ENCODE measurements at regions not wholly inside any gene's neighbourhood (a gene's known extent, or its start where the extent isn't known, plus 50 kb on each side); places are given as distances from the start of the nearest gene placed in this dataset.
A peak's percentile ranks its signal among the peaks of the same experiment; 100 is the strongest.

GRCh38 chr11:31964181-31964580, 126.7 kb upstream of the RCN1 start:
- intact Hi-C loops (cut with micrococcal nuclease) = no loop called here
- H3K36me3 Mint-ChIP-seq = no peaks in the 10 kb centered on the region
- Histone ChIP-seq H3K9me3 (ENCODE audit: control insufficient read depth in 2 of 3, low read length in 3 of 3) (no peaks in the 10 kb centered on the region), H3K4me3 (ENCODE audit: low read length) (no peak overlapping the region), H3K4me1 (ENCODE audit: control insufficient read depth in 2 of 2, insufficient read depth in 2 of 2, low read length in 2 of 2) (no peaks in the 10 kb centered on the region), H3K27me3 (ENCODE audit: control insufficient read depth in 2 of 2, insufficient read depth in 2 of 2, low read length in 2 of 2) (no peaks in the 10 kb centered on the region), H3K27ac (ENCODE audit: low read depth, low read length) (no peak overlapping the region), H3K36me3 (ENCODE audit: control insufficient read depth in 2 of 3, insufficient read depth in 3 of 3, low read length in 3 of 3) (no peaks in the 10 kb centered on the region)
- no peak overlapping the region for H3K4me3 Mint-ChIP-seq
- CTCF ChIA-PET = no interaction called here
- DNase-seq (no peak), ATAC-seq (no peak)
- peaks cover 0 to 25% (median 1%) of the 10 kb centered on the region in 5 donors for H3K27me3 Mint-ChIP-seq
- H3K9me3 Mint-ChIP-seq = peaks cover 0 to 2% (median 0%) of the 10 kb centered on the region in 11 donors
- POLR2A ChIA-PET = no interaction called here
- no peaks in the 10 kb centered on the region for H3K4me1 Mint-ChIP-seq
- no peak overlapping the region for H3K27ac Mint-ChIP-seq

- no peak overlapping the region for H3K4me3 ChIP-seq (ENCODE audit: low read length)
Observed at GRCh38 chr11:31960126-31960525, 130.7 kb upstream of the RCN1 start.

GRCh38 chr11:31959716-31960115, 131.2 kb upstream of the RCN1 start:
- Mint-ChIP-seq H3K36me3 (no peaks in the 10 kb centered on the region), H3K4me3 (no peak overlapping the region), H3K4me1 (peaks cover 0 to 7% (median 0%) of the 10 kb centered on the region in 7 donors), H3K27ac (no peak overlapping the region), H3K9me3 (no peaks in the 10 kb centered on the region), H3K27me3 (peaks cover 0 to 2% (median 0%) of the 10 kb centered on the region in 5 donors)
- H3K27me3 ChIP-seq (ENCODE audit: control insufficient read depth in 2 of 2, insufficient read depth in 2 of 2, low read length in 2 of 2) = no peaks in the 10 kb centered on the region
- POLR2A ChIA-PET = no interaction called here
- DNase-seq = no peak
- H3K36me3 ChIP-seq (ENCODE audit: control insufficient read depth in 2 of 3, insufficient read depth in 3 of 3, low read length in 3 of 3) = no peaks in the 10 kb centered on the region
- no peaks in the 10 kb centered on the region for H3K4me1 ChIP-seq (ENCODE audit: control insufficient read depth in 2 of 2, insufficient read depth in 2 of 2, low read length in 2 of 2)
- no peak overlapping the region for H3K4me3 ChIP-seq (ENCODE audit: low read length)
- H3K9me3 ChIP-seq (ENCODE audit: control insufficient read depth in 2 of 3, low read length in 3 of 3) = no peaks in the 10 kb centered on the region
- CTCF ChIA-PET = no interaction called here
- no peak for ATAC-seq
- no peak overlapping the region for H3K27ac ChIP-seq (ENCODE audit: low read depth, low read length)
- intact Hi-C loops (cut with micrococcal nuclease) = loop anchor here (2.0 to 5.0 kb wide), 6 partner anchors 127 to 1612 kb away; no protein-coding TSS in a partner anchor

More at GRCh38 chr11:31960126-31960525, 130.7 kb upstream of the RCN1 start:
- Mint-ChIP-seq H3K36me3 (no peaks in the 10 kb centered on the region), H3K4me3 (no peak overlapping the region), H3K9me3 (no peaks in the 10 kb centered on the region), H3K27me3 (no peaks in the 10 kb centered on the region), H3K27ac (no peak overlapping the region), H3K4me1 (peaks cover 0 to 7% (median 0%) of the 10 kb centered on the region in 7 donors)
- ChIA-PET CTCF (no interaction called here), POLR2A (no interaction called here)
- H3K4me1 ChIP-seq (ENCODE audit: control insufficient read depth in 2 of 2, insufficient read depth in 2 of 2, low read length in 2 of 2) = no peaks in the 10 kb centered on the region
- no peaks in the 10 kb centered on the region for H3K36me3 ChIP-seq (ENCODE audit: control insufficient read depth in 2 of 3, insufficient read depth in 3 of 3, low read length in 3 of 3)
- intact Hi-C loops (cut with micrococcal nuclease) = no loop called here
- DNase-seq = no peak
- H3K27me3 ChIP-seq (ENCODE audit: control insufficient read depth in 2 of 2, insufficient read depth in 2 of 2, low read length in 2 of 2) = no peaks in the 10 kb centered on the region
- ATAC-seq = no peak
- H3K27ac ChIP-seq (ENCODE audit: low read depth, low read length) = no peak overlapping the region
- H3K9me3 ChIP-seq (ENCODE audit: control insufficient read depth in 2 of 3, low read length in 3 of 3) = no peaks in the 10 kb centered on the region

- peak in 8 of 9 donors; percentile 13 to 70 (median 31) for DNase-seq
- Histone ChIP-seq H3K27me3 (ENCODE audit: control insufficient read depth in 2 of 2, insufficient read depth in 2 of 2, low read length in 2 of 2) (no peaks in the 10 kb centered on the region), H3K4me1 (ENCODE audit: control insufficient read depth in 2 of 2, insufficient read depth in 2 of 2, low read length in 2 of 2) (no peaks in the 10 kb centered on the region), H3K36me3 (ENCODE audit: control insufficient read depth in 2 of 3, insufficient read depth in 3 of 3, low read length in 3 of 3) (no peaks in the 10 kb centered on the region), H3K4me3 (ENCODE audit: low read length) (no peak overlapping the region), H3K9me3 (ENCODE audit: control insufficient read depth in 2 of 3, low read length in 3 of 3) (no peaks in the 10 kb centered on the region), H3K27ac (ENCODE audit: low read depth, low read length) (no peak overlapping the region)
- Mint-ChIP-seq H3K27me3 (peaks cover 0 to 13% (median 4%) of the 10 kb centered on the region in 5 donors), H3K27ac (no peak overlapping the region), H3K9me3 (no peaks in the 10 kb centered on the region), H3K4me3 (no peak overlapping the region), H3K4me1 (peaks cover 0 to 7% (median 0%) of the 10 kb centered on the region in 7 donors), H3K36me3 (no peaks in the 10 kb centered on the region)
- intact Hi-C loops (cut with micrococcal nuclease) = loop anchor here (1.0 to 5.0 kb wide), 9 partner anchors 126 to 1611 kb away; no protein-coding TSS in a partner anchor
- ChIA-PET CTCF (interaction anchor here (0.9 to 1.8 kb wide), 5 partner anchors 8 to 722 kb away, joined by 3 to 7 read pairs (median 4); no protein-coding TSS in a partner anchor), POLR2A (no interaction called here)
- peak; percentile 49 for ATAC-seq
Observed at GRCh38 chr11:31958076-31958735, 132.7 kb upstream of the RCN1 start.

GRCh38 chr11:31957674-31958073, 133.2 kb upstream of the RCN1 start:
- no peak for DNase-seq
- Mint-ChIP-seq H3K4me1 (peaks cover 0 to 7% (median 0%) of the 10 kb centered on the region in 7 donors), H3K36me3 (no peaks in the 10 kb centered on the region), H3K27ac (no peak overlapping the region), H3K4me3 (no peak overlapping the region), H3K27me3 (peaks cover 0 to 16% (median 4%) of the 10 kb centered on the region in 5 donors), H3K9me3 (no peaks in the 10 kb centered on the region)
- Histone ChIP-seq H3K27ac (ENCODE audit: low read depth, low read length) (no peak overlapping the region), H3K36me3 (ENCODE audit: control insufficient read depth in 2 of 3, insufficient read depth in 3 of 3, low read length in 3 of 3) (no peaks in the 10 kb centered on the region), H3K27me3 (ENCODE audit: control insufficient read depth in 2 of 2, insufficient read depth in 2 of 2, low read length in 2 of 2) (no peaks in the 10 kb centered on the region), H3K4me3 (ENCODE audit: low read length) (no peak overlapping the region), H3K4me1 (ENCODE audit: control insufficient read depth in 2 of 2, insufficient read depth in 2 of 2, low read length in 2 of 2) (no peaks in the 10 kb centered on the region), H3K9me3 (ENCODE audit: control insufficient read depth in 2 of 3, low read length in 3 of 3) (no peaks in the 10 kb centered on the region)
- CTCF ChIA-PET = interaction anchor here (0.9 to 1.8 kb wide), 5 partner anchors 8 to 721 kb away, joined by 3 to 7 read pairs (median 4); no protein-coding TSS in a partner anchor
- no peak for ATAC-seq
- POLR2A ChIA-PET = no interaction called here
- intact Hi-C loops (cut with micrococcal nuclease) = loop anchor here (1.0 to 5.0 kb wide), 9 partner anchors 125 to 1610 kb away; no protein-coding TSS in a partner anchor

GRCh38 chr11:31956310-31956709, 134.6 kb upstream of the RCN1 start:
- Mint-ChIP-seq H3K27me3 (peaks cover 3 to 27% (median 5%) of the 10 kb centered on the region in 5 donors), H3K4me3 (no peak overlapping the region), H3K9me3 (no peaks in the 10 kb centered on the region), H3K27ac (no peak overlapping the region), H3K4me1 (peaks cover 0 to 7% (median 0%) of the 10 kb centered on the region in 7 donors), H3K36me3 (no peaks in the 10 kb centered on the region)
- ATAC-seq (no peak), DNase-seq (no peak)
- ChIA-PET CTCF (no interaction called here), POLR2A (no interaction called here)
- intact Hi-C loops (cut with micrococcal nuclease) = loop anchor here (5.0 kb wide), 3 partner anchors 124 to 1609 kb away; no protein-coding TSS in a partner anchor
- H3K4me3 ChIP-seq (ENCODE audit: low read length) = no peak overlapping the region
- no peaks in the 10 kb centered on the region for H3K9me3 ChIP-seq (ENCODE audit: control insufficient read depth in 2 of 3, low read length in 3 of 3)
- no peaks in the 10 kb centered on the region for H3K4me1 ChIP-seq (ENCODE audit: control insufficient read depth in 2 of 2, insufficient read depth in 2 of 2, low read length in 2 of 2)
- H3K27ac ChIP-seq (ENCODE audit: low read depth, low read length) = no peak overlapping the region
- H3K36me3 ChIP-seq (ENCODE audit: control insufficient read depth in 2 of 3, insufficient read depth in 3 of 3, low read length in 3 of 3) = no peaks in the 10 kb centered on the region
- no peaks in the 10 kb centered on the region for H3K27me3 ChIP-seq (ENCODE audit: control insufficient read depth in 2 of 2, insufficient read depth in 2 of 2, low read length in 2 of 2)

GRCh38 chr11:31955838-31956237, 135.0 kb upstream of the RCN1 start:
- intact Hi-C loops (cut with micrococcal nuclease) = loop anchor here (5.0 kb wide), 3 partner anchors 124 to 1609 kb away; no protein-coding TSS in a partner anchor
- Histone ChIP-seq H3K36me3 (ENCODE audit: control insufficient read depth in 2 of 3, insufficient read depth in 3 of 3, low read length in 3 of 3) (no peaks in the 10 kb centered on the region), H3K9me3 (ENCODE audit: control insufficient read depth in 2 of 3, low read length in 3 of 3) (no peaks in the 10 kb centered on the region), H3K4me3 (ENCODE audit: low read length) (no peak overlapping the region), H3K27ac (ENCODE audit: low read depth, low read length) (no peak overlapping the region), H3K27me3 (ENCODE audit: control insufficient read depth in 2 of 2, insufficient read depth in 2 of 2, low read length in 2 of 2) (no peaks in the 10 kb centered on the region), H3K4me1 (ENCODE audit: control insufficient read depth in 2 of 2, insufficient read depth in 2 of 2, low read length in 2 of 2) (no peaks in the 10 kb centered on the region)
- H3K4me3 Mint-ChIP-seq = no peak overlapping the region
- ChIA-PET POLR2A (no interaction called here), CTCF (no interaction called here)
- no peak overlapping the region for H3K27ac Mint-ChIP-seq
- no peaks in the 10 kb centered on the region for H3K9me3 Mint-ChIP-seq
- H3K27me3 Mint-ChIP-seq = peaks cover 3 to 32% (median 5%) of the 10 kb centered on the region in 5 donors
- ATAC-seq (no peak), DNase-seq (no peak)
- no peaks in the 10 kb centered on the region for H3K36me3 Mint-ChIP-seq
- peaks cover 0 to 7% (median 0%) of the 10 kb centered on the region in 7 donors for H3K4me1 Mint-ChIP-seq
